Upper lobe of left lung (tissue), 6 donors: ENCODE measurements at regions not wholly inside any gene's neighbourhood (a gene's known extent, or its start where the extent isn't known, plus 50 kb on each side); places are given as distances from the start of the nearest gene placed in this dataset.

Experiments
- ATAC-seq, 2 donors: fragments of 200-7000 bp; cut with Tn5 transposase; one replicate each; pipeline ENCODE4 v1.9.1; 2022; ENCODE audit warnings: mild to moderate bottlenecking in 2 of 2, moderate library complexity in 2 of 2; ENCODE audit not compliant: low FRiP score in 2 of 2
- DNase-seq, 2 donors: peaks; one replicate each; pipeline ENCODE4 v3.0.0-alpha.2; 2019 to 2020
- H3K27ac ChIP-seq, 4 donors: fragments of 200-600 bp; sonication (generic); one replicate each; pipeline ENCODE4 v1.5.1; 2016 to 2019
- H3K27me3 ChIP-seq, 4 donors: fragments of 200-600 bp; sonication (generic); one replicate each; pipeline ENCODE4 v1.5.1; 2017 to 2019
- H3K36me3 ChIP-seq, 4 donors: fragments of 200-600 bp; sonication (generic); one replicate each; pipeline ENCODE4 v1.5.1; 2016 to 2019
- H3K4me1 ChIP-seq, 4 donors: fragments of 200-600 bp; sonication (generic); one replicate each; pipeline ENCODE4 v1.5.1; 2018 to 2019
- H3K4me3 ChIP-seq, 4 donors: fragments of 200-600 bp; sonication (generic); one replicate each; pipeline ENCODE4 v1.5.1; 2017 to 2019; ENCODE audit warnings: mild to moderate bottlenecking in 2 of 4, moderate library complexity in 1 of 4
- H3K9me3 ChIP-seq, 4 donors: fragments of 200-600 bp; sonication (generic); one replicate each; pipeline ENCODE4 v1.5.1; 2018 to 2019
- CTCF ChIP-seq, 6 experiments: fragments of 450-650 bp in 4 of 6; fragments of 200-600 bp in 2 of 6; sonication (generic) in 2 of 6; IDR thresholded peaks; one replicate each; pipeline ENCODE4 v1.5.1; 2016 to 2019; ENCODE audit warnings: antibody characterized with exemption in 6 of 6
- EP300 ChIP-seq, 4 donors: sonication (generic); formaldehyde crosslinking; IDR thresholded peaks; one replicate each; pipeline ENCODE4 v1.5.1; 2017; ENCODE audit warnings: antibody characterized with exemption in 4 of 4, control low read depth in 2 of 4
- POLR2A ChIP-seq, 4 donors: fragments of 450-650 bp; IDR thresholded peaks; one replicate each; pipeline ENCODE4 v1.5.1; 2016 to 2017; ENCODE audit warnings: antibody characterized with exemption in 4 of 4, mild to moderate bottlenecking in 2 of 4
- POLR2AphosphoS5 ChIP-seq, 2 donors: sonication (generic); formaldehyde crosslinking; IDR thresholded peaks; one replicate each; pipeline ENCODE4 v1.5.1; 2017; ENCODE audit warnings: antibody characterized with exemption in 2 of 2
- WGBS, 2 donors: methylation state at CpG; one replicate each; pipeline ENCODE4 v1.1.5; 2017 to 2018; 5-methylcytosine and 5-hydroxymethylcytosine counted together
- donor health status: DM: no; HTN: no; CAD: no; lungs with moderate emphysema.
- donor health status: DM: no; HTN: yes; CAD: no; lungs with severe emphysema.

GRCh38 chr1:197850918-197851317 lies 51.5 kb upstream of the C1orf53 start:
- WGBS, 2 donors, result 80 to 89% methylated on average over 1 of the region's 1 CpG
- ATAC-seq, result no peak

GRCh38 chr1:197850042-197850441 lies 52.4 kb upstream of the C1orf53 start:
- H3K9me3 ChIP-seq, result no peaks in the 10 kb centered on the region
- TF ChIP-seq EP300 (IDR thresholded peaks at IDR 0.05) (no peak), CTCF (IDR thresholded peaks at IDR 0.05) (no peak), POLR2A (IDR thresholded peaks at IDR 0.05) (no peak), POLR2AphosphoS5 (IDR thresholded peaks at IDR 0.05) (no peak)
- no peaks in the 10 kb centered on the region for H3K27me3 ChIP-seq
- ATAC-seq (no peak), DNase-seq (no peak)
- no peaks in the 10 kb centered on the region for H3K36me3 ChIP-seq
- no peaks in the 10 kb centered on the region for H3K4me1 ChIP-seq
- 52 to 59% methylated on average over 4 of the region's 4 CpGs for WGBS, 2 donors
- no peak overlapping the region for H3K4me3 ChIP-seq
- H3K27ac ChIP-seq, result no peak overlapping the region

More at GRCh38 chr1:197850918-197851317, 51.5 kb upstream of the C1orf53 start:
- no peak for TF ChIP-seq POLR2A (IDR thresholded peaks at IDR 0.05)
- TF ChIP-seq EP300 (IDR thresholded peaks at IDR 0.05), result no peak
- TF ChIP-seq POLR2AphosphoS5 (IDR thresholded peaks at IDR 0.05), result no peak
- TF ChIP-seq CTCF (IDR thresholded peaks at IDR 0.05), result no peak
- Histone ChIP-seq H3K36me3 (no peaks in the 10 kb centered on the region), H3K27ac (no peak overlapping the region), H3K4me1 (no peaks in the 10 kb centered on the region), H3K4me3 (no peak overlapping the region), H3K9me3 (no peaks in the 10 kb centered on the region), H3K27me3 (no peaks in the 10 kb centered on the region)
- no peak for DNase-seq

- TF ChIP-seq POLR2A (IDR thresholded peaks at IDR 0.05) (no peak), POLR2AphosphoS5 (IDR thresholded peaks at IDR 0.05) (no peak), CTCF (IDR thresholded peaks at IDR 0.05) (no peak), EP300 (IDR thresholded peaks at IDR 0.05) (no peak)
- Histone ChIP-seq H3K4me1 (no peaks in the 10 kb centered on the region), H3K27ac (no peak overlapping the region), H3K4me3 (no peak overlapping the region), H3K36me3 (no peaks in the 10 kb centered on the region), H3K27me3 (no peaks in the 10 kb centered on the region), H3K9me3 (no peaks in the 10 kb centered on the region)
- ATAC-seq (no peak), DNase-seq (no peak)
These were observed 54.1 kb upstream of the C1orf53 start for GRCh38 chr1:197848350-197848749.

GRCh38 chr1:197845886-197846285 lies 56.5 kb upstream of the C1orf53 start:
- no peak overlapping the region for H3K4me3 ChIP-seq
- 90 to 91% methylated on average over 1 of the region's 1 CpG for WGBS, 2 donors
- H3K27me3 ChIP-seq, result no peaks in the 10 kb centered on the region
- H3K36me3 ChIP-seq, result no peaks in the 10 kb centered on the region
- no peaks in the 10 kb centered on the region for H3K4me1 ChIP-seq
- H3K9me3 ChIP-seq, result no peaks in the 10 kb centered on the region
- ATAC-seq, result no peak
- no peak for TF ChIP-seq CTCF (IDR thresholded peaks at IDR 0.05)
- no peak overlapping the region for H3K27ac ChIP-seq
- DNase-seq, result no peak

- no peak overlapping the region for H3K4me3 ChIP-seq
- no peaks in the 10 kb centered on the region for H3K36me3 ChIP-seq
- no peaks in the 10 kb centered on the region for H3K27me3 ChIP-seq
- H3K27ac ChIP-seq, result no peak overlapping the region
- no peaks in the 10 kb centered on the region for H3K9me3 ChIP-seq
- H3K4me1 ChIP-seq, result no peaks in the 10 kb centered on the region
- DNase-seq (no peak), ATAC-seq (no peak)
- TF ChIP-seq POLR2AphosphoS5 (IDR thresholded peaks at IDR 0.05), result no peak
- no peak for TF ChIP-seq POLR2A (IDR thresholded peaks at IDR 0.05)
- no peak for TF ChIP-seq CTCF (IDR thresholded peaks at IDR 0.05)
- WGBS, 2 donors, result 65 to 81% methylated on average over 3 of the region's 3 CpGs
These were observed 57.8 kb upstream of the C1orf53 start for GRCh38 chr1:197844651-197845050.
